Fibroblast of lung (primary cell): ENCODE measurements at regions not wholly inside any gene's neighbourhood (a gene's known extent, or its start where the extent isn't known, plus 50 kb on each side); places are given as distances from the start of the nearest gene placed in this dataset.

ENCODE experiments used
- EZH2 ChIP-seq: IDR thresholded peaks from 2 replicates; pipeline ENCODE4 v1.5.1; 2012; ENCODE audit warnings: low read length, control low read depth, mild to moderate bottlenecking; ENCODE audit errors: missing control alignments
- TF ChIP-seq, protein P1 (sequence below), 2 donors: IDR thresholded peaks in 1 of 2; conservative IDR thresholded peaks in 1 of 2; 1 replicate in 1 of 2; 2 replicates in 1 of 2; pipeline ENCODE4 v1.5.1; 2011 to 2012; ENCODE audit warnings: low read length in 2 of 2, control low read depth in 1 of 2, inconsistent platforms in 1 of 2, low read depth in 1 of 2, mild to moderate bottlenecking in 1 of 2

DNA sequence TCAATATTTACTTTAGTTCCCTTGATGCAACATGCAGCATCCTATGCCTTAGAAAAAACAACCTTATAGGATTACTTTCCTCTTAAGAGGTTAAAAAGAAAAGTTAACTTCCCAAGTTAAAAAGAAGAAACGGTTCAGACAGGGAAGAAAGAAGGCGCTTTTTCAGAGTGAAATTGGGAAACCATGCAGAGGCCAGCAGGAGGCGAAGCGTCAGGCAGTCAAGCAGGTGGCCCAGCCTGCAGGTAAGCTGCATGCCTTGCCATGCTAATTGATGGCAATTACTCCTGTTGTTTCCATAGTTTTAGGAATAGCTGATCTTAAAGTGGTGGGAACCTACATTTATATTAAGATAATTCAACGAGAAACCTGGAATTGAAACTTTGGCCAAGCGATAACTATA, 302.6 kb upstream of the SP4 start:
- TF ChIP-seq, protein P1, sequence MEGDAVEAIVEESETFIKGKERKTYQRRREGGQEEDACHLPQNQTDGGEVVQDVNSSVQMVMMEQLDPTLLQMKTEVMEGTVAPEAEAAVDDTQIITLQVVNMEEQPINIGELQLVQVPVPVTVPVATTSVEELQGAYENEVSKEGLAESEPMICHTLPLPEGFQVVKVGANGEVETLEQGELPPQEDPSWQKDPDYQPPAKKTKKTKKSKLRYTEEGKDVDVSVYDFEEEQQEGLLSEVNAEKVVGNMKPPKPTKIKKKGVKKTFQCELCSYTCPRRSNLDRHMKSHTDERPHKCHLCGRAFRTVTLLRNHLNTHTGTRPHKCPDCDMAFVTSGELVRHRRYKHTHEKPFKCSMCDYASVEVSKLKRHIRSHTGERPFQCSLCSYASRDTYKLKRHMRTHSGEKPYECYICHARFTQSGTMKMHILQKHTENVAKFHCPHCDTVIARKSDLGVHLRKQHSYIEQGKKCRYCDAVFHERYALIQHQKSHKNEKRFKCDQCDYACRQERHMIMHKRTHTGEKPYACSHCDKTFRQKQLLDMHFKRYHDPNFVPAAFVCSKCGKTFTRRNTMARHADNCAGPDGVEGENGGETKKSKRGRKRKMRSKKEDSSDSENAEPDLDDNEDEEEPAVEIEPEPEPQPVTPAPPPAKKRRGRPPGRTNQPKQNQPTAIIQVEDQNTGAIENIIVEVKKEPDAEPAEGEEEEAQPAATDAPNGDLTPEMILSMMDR (conservative IDR thresholded peaks at IDR 0.05 in 1 of 2, IDR thresholded peaks at IDR 0.05 in 1 of 2; ENCODE audit: low read depth in 1 of 2, low read length in 2 of 2), result no peak
- TF ChIP-seq EZH2, result no peak
